SK-N-SH treated with all-trans-retinoic acid at 6 μM for 48 hours (cell line): ENCODE measurements at regions not wholly inside any gene's neighbourhood (a gene's known extent, or its start where the extent isn't known, plus 50 kb on each side); places are given as distances from the start of the nearest gene placed in this dataset.

Source experiments
- ARNTL ChIP-seq: fragments of 450-650 bp; formaldehyde crosslinking; IDR thresholded peaks from 2 replicates; pipeline ENCODE4 v1.5.0; 2020; ENCODE audit warnings: low read depth, mild to moderate bottlenecking, moderate library complexity, borderline replicate concordance
- ISL1 ChIP-seq: fragments of 250-450 bp; sonication (Bioruptor Pico); IDR thresholded peaks from 2 replicates; pipeline ENCODE4 v2.1.2; 2022; ENCODE audit warnings: mild to moderate bottlenecking, moderate library complexity
- OSR1 ChIP-seq: fragments of 250-450 bp; sonication (Bioruptor Pico); IDR thresholded peaks from 2 replicates; pipeline ENCODE4 v1.8.0; 2022; ENCODE audit warnings: moderate library complexity, mild to moderate bottlenecking, inconsistent platforms

DNA sequence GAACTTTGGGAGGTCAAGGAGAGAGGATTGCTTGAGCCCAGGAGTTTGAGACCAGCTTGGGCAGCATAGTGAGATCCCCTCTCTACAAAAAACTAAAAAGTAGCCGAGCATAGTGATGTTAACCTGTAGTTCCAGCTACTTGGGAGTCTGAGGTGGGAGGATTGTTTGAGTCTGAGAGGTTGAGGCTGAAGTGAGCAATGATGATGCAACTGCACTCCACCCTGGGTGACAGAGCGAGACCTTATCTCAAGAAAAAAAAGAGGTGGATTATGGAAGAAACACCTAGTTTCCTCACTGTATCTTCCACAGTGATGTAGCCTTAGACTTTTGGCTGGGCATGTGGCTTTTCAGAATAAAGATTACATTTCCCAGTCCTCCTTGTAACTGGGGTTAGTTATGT lies 237.2 kb upstream of the SPRED2 start:
- TF ChIP-seq ISL1 (CRISPR knock-in tag), result no peak
- no peak for TF ChIP-seq OSR1
- TF ChIP-seq ARNTL (CRISPR knock-in tag), result no peak
